Astrocyte of the spinal cord (primary cell): ENCODE measurements at regions not wholly inside any gene's neighbourhood (a gene's known extent, or its start where the extent isn't known, plus 50 kb on each side); places are given as distances from the start of the nearest gene placed in this dataset.

ENCODE experiments used
- DNase-seq: peaks from one replicate; pipeline ENCODE4 v3.0.0; 2011; ENCODE audit warnings: low read depth, low spot score
- H3K4me3 ChIP-seq: 2 replicates; pipeline ENCODE4 v1.5.1; 2011; ENCODE audit warnings: low read depth, mild to moderate bottlenecking, low read length, moderate library complexity
- CTCF ChIP-seq: IDR thresholded peaks from 2 replicates; pipeline ENCODE4 v1.5.1; 2012; ENCODE audit warnings: low read depth, mild to moderate bottlenecking, low read length, inconsistent platforms
- in situ Hi-C: cut with HindIII; loops from 2 replicates; pipeline ENCODE4 v1.10.0; 2017; ENCODE audit warnings: low sequenced_read_pairs

GRCh38 chr9:18245911-18246310 lies 228.0 kb upstream of the ADAMTSL1 start:
- in situ Hi-C loops = no loop called here
- no peak overlapping the region for H3K4me3 ChIP-seq
- no peak for DNase-seq
- TF ChIP-seq CTCF = peak; percentile 43

GRCh38 chr9:18250053-18250452 lies 223.9 kb upstream of the ADAMTSL1 start:
- TF ChIP-seq CTCF = no peak
- DNase-seq = no peak
- H3K4me3 ChIP-seq = no peak overlapping the region
- in situ Hi-C loops = loop anchor here (25.0 kb wide), 1 partner anchor 212 kb away; the partner anchor contains the start of gene ADAMTSL1

- H3K4me3 ChIP-seq = no peak overlapping the region
- no peak for TF ChIP-seq CTCF
- in situ Hi-C loops = loop anchor here (25.0 kb wide), 1 partner anchor 208 kb away; the partner anchor contains the start of gene ADAMTSL1
- no peak for DNase-seq
These were observed 220.0 kb upstream of the ADAMTSL1 start for GRCh38 chr9:18253950-18254349.

- peak; percentile 90 for DNase-seq
- in situ Hi-C loops = loop anchor here (25.0 kb wide), 1 partner anchor 207 kb away; the partner anchor contains the start of gene ADAMTSL1
- TF ChIP-seq CTCF = peak; percentile 82
- H3K4me3 ChIP-seq = no peak overlapping the region
These were observed 218.8 kb upstream of the ADAMTSL1 start for GRCh38 chr9:18255158-18255629.

- in situ Hi-C loops = loop anchor here (25.0 kb wide), 1 partner anchor 207 kb away; the partner anchor contains the start of gene ADAMTSL1
- no peak for TF ChIP-seq CTCF
- no peak for DNase-seq
- no peak overlapping the region for H3K4me3 ChIP-seq
These were observed 218.2 kb upstream of the ADAMTSL1 start for GRCh38 chr9:18255747-18256146.

GRCh38 chr9:18256568-18256967 lies 217.4 kb upstream of the ADAMTSL1 start:
- DNase-seq = peak; percentile 43
- in situ Hi-C loops = loop anchor here (25.0 kb wide), 1 partner anchor 206 kb away; the partner anchor contains the start of gene ADAMTSL1
- no peak for TF ChIP-seq CTCF
- H3K4me3 ChIP-seq = no peak overlapping the region

GRCh38 chr9:18260521-18260920 lies 213.4 kb upstream of the ADAMTSL1 start:
- H3K4me3 ChIP-seq = no peak overlapping the region
- DNase-seq = peak; percentile 92
- TF ChIP-seq CTCF = no peak
- in situ Hi-C loops = loop anchor here (25.0 kb wide), 1 partner anchor 202 kb away; the partner anchor contains the start of gene ADAMTSL1
